ENCODE measurements at regions not wholly inside any gene's neighbourhood (a gene's known extent, or its start where the extent isn't known, plus 50 kb on each side); places are given as distances from the start of the nearest gene placed in this dataset.

- Histone ChIP-seq H3F3A (ENCODE audit: insufficient read depth, low read depth) (no peaks in the 10 kb centered on the region), H3K4me3 (no peak overlapping the region), H3K27ac (no peak overlapping the region), H3K27me3 (ENCODE audit: insufficient read depth, low read depth) (no peaks in the 10 kb centered on the region), H3K4me1 (replicated peaks; ENCODE audit: insufficient read depth) (no peaks in the 10 kb centered on the region), H3K79me2 (ENCODE audit: low read depth) (no peaks in the 10 kb centered on the region), H2AFZ (no peak overlapping the region), H3K9me3 (ENCODE audit: insufficient read depth, low read depth) (no peaks in the 10 kb centered on the region), H3K9me2 (ENCODE audit: insufficient read depth) (no peaks in the 10 kb centered on the region; the same call in 1 of the 2 replicates), H3K4me2 (no peak overlapping the region), H4K20me1 (ENCODE audit: insufficient read depth) (no peaks in the 10 kb centered on the region), H3K36me3 (ENCODE audit: low read depth) (no peaks in the 10 kb centered on the region)
- ChIA-PET POLR2A (ENCODE audit: unreplicated experiment) (no interaction called here), CTCF (no interaction called here)
- no TSS peak for BruUV-seq (replicated peaks)
- intact Hi-C loops (cut with micrococcal nuclease; ENCODE audit: unreplicated experiment), result no loop called here
- TF ChIP-seq CTCF (conservative IDR thresholded peaks at IDR 0.05) (no peak), EZH2 (IDR thresholded peaks at IDR 0.05; ENCODE audit: low read depth) (no peak)
- no peak for DNase-seq
Observed at GRCh38 chr1:95983831-95984230, 737.8 kb upstream of the PTBP2 start.

DNA sequence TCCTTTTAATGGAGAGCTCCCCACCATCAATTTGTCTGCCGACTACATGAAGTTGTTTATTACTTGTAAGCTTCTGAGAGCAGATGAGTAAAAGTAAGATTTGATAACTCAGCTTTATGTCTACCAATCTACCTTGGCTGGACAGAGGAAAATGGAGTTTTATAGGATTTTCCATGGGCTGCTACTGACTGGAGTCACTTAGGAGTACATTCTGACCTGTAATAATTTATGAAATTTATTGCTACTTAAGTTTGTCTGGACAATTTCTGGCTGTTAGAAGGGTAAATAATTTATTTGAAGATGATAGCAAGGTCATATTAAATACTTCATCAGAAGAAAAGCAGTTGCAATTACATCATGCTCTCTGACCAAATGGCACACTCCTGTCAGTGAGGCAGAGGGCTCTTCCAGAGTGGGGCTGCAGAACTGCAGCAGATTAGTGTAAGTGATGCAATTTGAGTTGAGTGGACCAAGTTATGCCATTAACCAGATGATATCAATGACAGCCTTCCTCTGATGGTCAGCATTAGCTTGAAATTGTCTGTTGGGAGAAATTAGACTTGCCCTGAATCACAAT lies 736.7 kb upstream of the PTBP2 start:
- BruUV-seq (replicated peaks), result no TSS peak

DNA sequence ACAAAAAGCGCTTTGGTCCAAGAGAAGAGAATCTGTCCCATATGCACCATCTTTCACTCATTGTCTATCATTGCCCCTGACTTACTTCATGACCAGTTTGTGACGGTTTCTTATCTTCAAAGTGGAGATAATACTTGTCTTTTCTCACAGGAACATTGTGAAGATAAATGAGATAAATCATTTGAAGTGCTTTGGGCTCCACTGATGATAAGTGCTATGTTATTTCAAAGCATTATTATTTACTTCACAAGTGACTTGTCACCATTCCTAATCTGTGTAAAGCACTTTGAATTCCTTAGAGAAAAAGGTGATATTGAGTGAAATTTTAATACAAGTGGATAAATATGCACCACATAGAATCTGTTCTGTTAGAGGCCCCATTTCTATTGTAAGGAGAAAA lies 731.6 kb upstream of the PTBP2 start:
- ChIA-PET CTCF (no interaction called here), POLR2A (ENCODE audit: unreplicated experiment) (no interaction called here)
- no TSS peak for BruUV-seq (replicated peaks)
- Histone ChIP-seq H3K9me3 (ENCODE audit: insufficient read depth, low read depth) (no peaks in the 10 kb centered on the region), H3K9me2 (ENCODE audit: insufficient read depth) (no peaks in the 10 kb centered on the region), H3K4me2 (no peak overlapping the region), H3K79me2 (ENCODE audit: low read depth) (no peaks in the 10 kb centered on the region), H3F3A (ENCODE audit: insufficient read depth, low read depth) (no peaks in the 10 kb centered on the region), H3K27me3 (ENCODE audit: insufficient read depth, low read depth) (no peaks in the 10 kb centered on the region), H2AFZ (no peak overlapping the region), H3K36me3 (ENCODE audit: low read depth) (no peaks in the 10 kb centered on the region), H3K27ac (no peak overlapping the region), H3K4me3 (no peak overlapping the region), H3K4me1 (replicated peaks; ENCODE audit: insufficient read depth) (no peaks in the 10 kb centered on the region), H4K20me1 (ENCODE audit: insufficient read depth) (no peaks in the 10 kb centered on the region)
- TF ChIP-seq CTCF (conservative IDR thresholded peaks at IDR 0.05) (no peak), EZH2 (IDR thresholded peaks at IDR 0.05; ENCODE audit: low read depth) (no peak)
- intact Hi-C loops (cut with micrococcal nuclease; ENCODE audit: unreplicated experiment), result no loop called here
- DNase-seq, result no peak

More for the DNA sequence above, 736.7 kb upstream of the PTBP2 start:
- Histone ChIP-seq H3F3A (ENCODE audit: insufficient read depth, low read depth) (no peaks in the 10 kb centered on the region), H3K27me3 (ENCODE audit: insufficient read depth, low read depth) (no peaks in the 10 kb centered on the region), H3K4me1 (replicated peaks; ENCODE audit: insufficient read depth) (no peaks in the 10 kb centered on the region), H4K20me1 (ENCODE audit: insufficient read depth) (no peaks in the 10 kb centered on the region), H3K4me2 (no peak overlapping the region), H3K4me3 (no peak overlapping the region), H3K36me3 (ENCODE audit: low read depth) (no peaks in the 10 kb centered on the region), H2AFZ (no peak overlapping the region), H3K27ac (no peak overlapping the region), H3K9me2 (ENCODE audit: insufficient read depth) (no peaks in the 10 kb centered on the region; the same call in 1 of the 2 replicates), H3K79me2 (ENCODE audit: low read depth) (no peaks in the 10 kb centered on the region), H3K9me3 (ENCODE audit: insufficient read depth, low read depth) (no peaks in the 10 kb centered on the region)
- DNase-seq, result no peak
- intact Hi-C loops (cut with micrococcal nuclease; ENCODE audit: unreplicated experiment), result no loop called here
- POLR2A ChIA-PET (ENCODE audit: unreplicated experiment), result no interaction called here
- CTCF ChIA-PET, result no interaction called here
- TF ChIP-seq EZH2 (IDR thresholded peaks at IDR 0.05; ENCODE audit: low read depth), result no peak

Data from PC-9 (cell line).